Erythroblast (primary cell): ENCODE measurements at regions not wholly inside any gene's neighbourhood (a gene's known extent, or its start where the extent isn't known, plus 50 kb on each side); places are given as distances from the start of the nearest gene placed in this dataset.

Source experiments
- GATA1 ChIP-seq: IDR thresholded peaks from 2 replicates; pipeline ENCODE4 v1.6.1; 2011; ENCODE audit warnings: low read depth, mild to moderate bottlenecking, control low read depth, low read length, moderate library complexity
- POLR2A ChIP-seq: IDR thresholded peaks from 2 replicates; pipeline ENCODE4 v1.6.1; 2011; ENCODE audit warnings: mild to moderate bottlenecking, low read length

GRCh38 chr11:69909561-69910518, 90.6 kb upstream of the FGF3 start:
- TF ChIP-seq POLR2A: no peak
- TF ChIP-seq GATA1: no peak
